HG03575 (cell line): ENCODE measurements at regions not wholly inside any gene's neighbourhood (a gene's known extent, or its start where the extent isn't known, plus 50 kb on each side); places are given as distances from the start of the nearest gene placed in this dataset.

Experiments
- ATAC-seq: cut with Tn5 transposase; IDR thresholded peaks from one replicate; pipeline ENCODE4 v1.9.1; 2021; ENCODE audit not compliant: unreplicated experiment, insufficient number of reproducible peaks, low FRiP score; ENCODE audit errors: extremely low read depth

DNA sequence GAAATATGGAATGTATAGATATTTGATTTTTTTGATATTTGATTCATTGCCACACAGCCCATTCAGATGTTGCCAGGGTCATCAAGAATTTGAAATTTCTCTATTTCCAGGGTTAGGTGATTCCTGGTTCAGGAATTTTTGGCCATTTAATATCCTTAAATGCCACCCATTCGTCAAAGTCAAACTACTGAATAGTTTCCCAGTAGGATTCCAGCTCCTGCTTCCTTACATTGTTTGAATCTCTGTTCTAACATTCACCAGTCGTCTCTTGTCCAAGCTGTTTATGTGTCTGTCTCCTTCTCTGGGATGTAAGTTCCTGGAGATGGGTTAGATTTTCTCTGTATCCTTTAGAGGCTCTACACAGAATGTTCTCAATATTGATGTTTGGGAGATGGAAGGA lies 124.9 kb upstream of the TLE3 start:
- no peak for ATAC-seq

DNA sequence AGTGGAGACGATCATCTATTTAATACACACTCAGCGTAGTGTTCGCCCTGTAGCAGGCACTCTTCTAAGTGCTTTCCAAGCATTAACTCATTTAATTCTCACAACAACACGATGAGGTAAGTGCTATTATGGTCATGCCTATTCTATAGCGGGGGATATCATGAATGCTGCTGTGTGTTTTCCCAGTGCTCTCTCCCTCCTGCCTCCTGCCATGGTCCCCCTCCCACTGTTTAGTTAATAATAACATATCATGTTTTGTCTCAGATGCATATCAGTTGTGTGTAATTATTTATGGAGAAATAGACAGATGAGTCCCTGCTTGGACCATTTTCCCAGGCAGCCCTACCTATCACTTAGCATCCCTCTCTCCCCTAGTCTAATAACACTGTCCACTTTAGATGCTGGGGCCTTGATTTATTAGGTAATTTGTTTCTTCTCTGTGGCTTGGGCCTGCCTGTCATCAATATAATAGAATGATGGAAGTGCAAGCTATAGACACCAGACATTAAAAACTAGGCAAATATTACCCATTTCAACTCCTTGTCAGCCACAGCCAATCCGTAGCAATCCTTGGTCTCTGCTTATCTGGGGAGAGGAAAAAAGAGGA lies 122.9 kb upstream of the TLE3 start:
- ATAC-seq = no peak

DNA sequence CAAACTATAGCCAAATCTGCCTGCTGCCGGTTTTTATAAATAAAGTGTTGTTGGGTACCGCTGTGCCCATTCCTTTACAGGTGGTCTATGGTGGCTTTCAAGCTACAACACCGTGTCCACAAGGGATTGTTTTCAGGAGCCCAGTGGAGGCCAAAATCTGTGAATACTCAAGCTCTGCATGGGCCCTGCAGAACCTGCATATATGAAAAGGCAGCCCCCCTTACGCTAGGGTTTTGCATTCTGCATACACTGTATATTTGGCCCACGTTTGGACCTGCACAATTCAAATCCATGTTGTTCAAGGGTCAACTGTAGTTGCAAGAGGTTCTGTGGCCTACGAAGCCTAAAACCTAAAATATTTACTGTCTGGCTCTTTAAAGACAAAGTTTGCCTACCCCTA lies 122.2 kb upstream of the TLE3 start:
- ATAC-seq = no peak

DNA sequence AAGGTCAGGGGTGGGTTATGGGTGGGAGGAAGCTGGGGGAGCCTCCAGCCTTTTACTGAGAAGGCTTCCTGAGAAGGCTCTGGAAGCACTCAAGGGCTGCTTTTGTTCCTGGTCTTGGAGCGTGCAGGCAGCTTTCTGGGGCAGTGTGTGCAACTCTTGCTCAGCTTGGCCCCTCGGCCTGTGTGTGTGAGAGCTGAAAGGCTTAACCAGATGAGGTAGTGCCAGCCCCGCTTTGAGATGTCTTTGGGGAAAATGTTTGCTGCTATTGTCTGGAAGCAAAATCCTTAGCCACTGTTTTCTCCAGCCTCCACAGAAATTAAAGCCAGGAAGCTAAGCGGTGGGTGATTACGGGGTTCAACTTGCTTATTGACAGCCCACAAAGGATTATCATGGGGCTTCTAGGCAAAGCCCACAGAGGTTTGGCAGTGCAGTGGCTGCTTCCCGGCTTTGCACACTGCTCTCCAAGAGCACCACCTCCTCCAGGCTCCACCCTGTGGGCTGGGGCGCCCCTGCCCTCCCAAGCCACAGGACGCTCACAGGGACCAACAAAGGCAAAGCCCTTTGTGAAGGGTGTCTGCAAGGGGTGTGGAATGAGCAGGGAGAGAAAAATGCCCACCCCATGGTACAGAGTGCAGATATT lies 121.7 kb upstream of the TLE3 start:
- no peak for ATAC-seq

DNA sequence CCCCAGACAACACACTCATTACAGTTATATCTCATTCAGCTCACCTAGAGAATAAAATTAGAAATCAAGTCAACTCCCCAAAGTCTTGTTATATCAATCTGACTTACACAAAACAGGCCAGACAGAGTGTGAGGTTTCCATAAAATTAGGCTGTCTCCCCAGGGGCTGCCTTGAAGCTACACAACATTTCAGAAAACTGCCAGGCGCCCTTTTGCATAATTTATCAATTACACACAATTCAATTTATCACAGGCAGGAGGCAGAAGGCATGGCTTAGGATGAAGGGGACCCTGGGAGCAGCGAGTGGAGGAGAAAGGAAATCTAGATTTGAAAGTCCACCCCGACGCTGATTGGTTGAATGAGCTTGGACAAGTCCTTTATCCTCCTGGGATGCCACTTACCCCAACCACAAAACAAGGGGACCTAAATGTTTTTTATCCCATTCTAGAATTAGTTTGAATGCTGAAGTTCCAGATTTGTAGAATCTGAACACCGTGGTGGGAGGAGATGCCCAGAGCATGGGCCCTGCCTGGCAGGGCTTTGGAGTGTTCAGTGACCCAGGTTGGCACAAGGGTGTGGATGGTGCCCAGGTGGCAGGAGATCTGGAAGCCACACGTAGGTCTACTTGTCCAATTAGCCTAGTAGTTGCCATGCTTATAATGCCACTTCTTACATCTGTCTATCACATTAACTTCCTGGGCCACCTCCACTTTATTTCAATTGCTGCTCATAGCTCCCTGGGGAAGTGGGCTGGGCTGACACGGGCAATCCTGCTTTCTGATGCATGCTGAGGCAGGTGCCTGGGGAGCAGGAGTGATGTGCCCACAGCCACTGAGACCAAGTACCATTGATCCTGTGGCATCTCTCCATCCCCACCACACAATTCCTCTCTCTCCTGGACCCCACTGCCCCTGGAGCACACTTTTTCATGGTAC lies 119.8 kb upstream of the TLE3 start:
- no peak for ATAC-seq

DNA sequence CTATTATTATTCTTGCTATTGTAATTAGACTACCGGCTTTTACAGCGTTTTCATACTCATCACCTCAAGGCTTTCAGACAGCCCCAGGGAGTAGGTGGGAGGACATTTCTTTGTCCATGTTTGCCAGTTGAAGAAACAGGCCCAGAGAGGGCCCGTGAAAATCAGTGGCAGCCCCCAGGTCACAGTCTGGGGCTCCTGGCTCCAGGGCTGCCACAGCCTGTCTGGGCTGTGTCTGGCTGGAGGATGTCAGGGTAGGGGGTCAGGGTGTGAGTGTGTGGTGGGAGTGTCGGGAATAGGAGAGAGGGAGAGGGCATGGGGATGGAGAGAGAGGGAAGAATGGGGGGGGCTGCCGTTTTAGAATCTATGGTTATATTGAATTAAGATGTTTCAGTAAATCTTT lies 118.2 kb upstream of the TLE3 start:
- no peak for ATAC-seq

DNA sequence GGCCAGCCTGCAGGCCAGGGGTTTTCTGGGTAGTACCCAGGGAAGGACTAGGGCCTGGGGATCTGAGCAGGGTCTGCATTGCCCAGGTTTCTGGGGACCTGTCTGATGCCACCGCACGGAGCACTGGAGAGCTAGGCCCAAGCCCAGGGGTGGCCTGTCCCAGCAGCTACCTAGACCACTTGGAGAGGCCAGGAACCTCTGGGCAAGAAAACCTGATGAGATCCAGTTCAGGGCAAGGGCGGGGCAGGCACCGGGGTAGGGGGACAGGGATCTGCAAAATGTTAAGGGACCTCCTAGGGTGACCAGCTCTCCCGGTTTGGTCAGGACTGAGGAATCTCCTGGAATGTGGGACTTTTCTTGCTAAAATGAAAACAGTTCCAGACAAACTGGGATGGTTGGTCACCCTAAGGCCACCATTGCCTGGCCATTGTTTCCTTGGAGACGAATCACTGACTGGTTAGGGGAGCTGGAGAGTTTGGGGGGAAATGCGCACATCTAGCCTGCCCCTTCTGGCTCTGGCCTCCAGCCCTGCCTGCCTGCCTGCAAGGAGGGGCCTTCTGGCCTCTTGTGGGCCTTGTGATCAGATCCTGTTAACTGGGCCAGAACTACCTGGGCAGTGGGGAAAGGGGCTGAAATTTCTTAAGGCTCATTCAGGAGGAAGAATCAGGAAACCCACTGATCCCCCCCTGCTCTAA lies 117.4 kb upstream of the TLE3 start:
- ATAC-seq = no peak

DNA sequence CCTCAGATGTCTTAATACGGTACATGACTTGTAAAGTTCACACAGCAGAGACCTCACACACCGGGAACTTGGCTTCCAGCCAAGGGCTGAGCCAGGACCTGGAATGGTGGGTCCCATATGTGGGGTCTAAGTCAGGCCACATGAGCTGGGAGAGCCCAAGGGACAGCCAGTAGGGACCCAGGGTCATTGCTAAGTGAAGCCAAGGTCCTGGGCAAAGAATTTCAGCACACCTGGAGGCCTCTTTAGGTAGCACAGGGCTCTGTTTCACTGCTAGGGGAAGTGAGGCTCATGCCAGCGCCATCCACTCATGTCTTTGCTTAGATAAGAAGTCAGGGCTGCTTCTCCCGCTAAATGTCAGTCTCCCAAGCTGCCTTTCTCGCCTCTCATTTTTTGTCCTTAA lies 116.6 kb upstream of the TLE3 start:
- ATAC-seq = no peak

DNA sequence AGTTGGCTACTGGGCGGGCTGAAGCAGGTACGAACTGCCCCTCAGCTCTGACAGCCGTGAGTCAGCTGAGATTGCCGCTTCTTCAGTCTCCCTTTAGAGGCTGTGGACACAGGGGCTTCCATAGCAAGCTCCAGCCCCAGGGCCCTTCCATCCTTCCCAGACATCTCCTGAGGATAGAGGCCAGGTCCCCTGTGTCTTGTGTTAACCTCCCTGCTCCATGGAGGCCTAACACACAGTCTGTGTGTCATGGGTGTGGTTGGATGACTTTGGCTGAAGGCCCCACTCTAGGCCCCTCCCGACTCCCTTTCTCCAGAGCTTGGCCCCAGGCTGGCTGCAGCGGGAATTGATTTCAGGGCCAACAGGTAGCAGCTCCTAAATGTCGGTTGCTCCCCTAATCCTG lies 116.1 kb upstream of the TLE3 start:
- no peak for ATAC-seq

DNA sequence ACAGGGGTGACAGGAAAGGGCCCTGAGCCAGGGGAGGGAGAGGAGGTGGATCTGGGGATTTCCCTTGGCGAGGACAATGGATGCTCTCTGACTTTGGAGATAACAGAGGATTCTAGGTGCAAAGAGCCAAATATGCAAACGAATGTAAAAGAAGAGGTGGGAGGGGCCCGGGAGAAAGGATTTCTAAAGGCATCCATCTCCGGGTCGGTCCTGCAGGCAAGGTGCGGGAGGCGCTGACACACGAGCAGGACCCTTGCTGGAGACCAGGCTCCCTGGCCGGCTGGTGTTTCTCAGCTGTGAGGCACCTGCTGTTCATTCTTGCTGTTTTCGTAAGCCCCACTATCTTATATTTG lies 115.2 kb upstream of the TLE3 start:
- no peak for ATAC-seq

DNA sequence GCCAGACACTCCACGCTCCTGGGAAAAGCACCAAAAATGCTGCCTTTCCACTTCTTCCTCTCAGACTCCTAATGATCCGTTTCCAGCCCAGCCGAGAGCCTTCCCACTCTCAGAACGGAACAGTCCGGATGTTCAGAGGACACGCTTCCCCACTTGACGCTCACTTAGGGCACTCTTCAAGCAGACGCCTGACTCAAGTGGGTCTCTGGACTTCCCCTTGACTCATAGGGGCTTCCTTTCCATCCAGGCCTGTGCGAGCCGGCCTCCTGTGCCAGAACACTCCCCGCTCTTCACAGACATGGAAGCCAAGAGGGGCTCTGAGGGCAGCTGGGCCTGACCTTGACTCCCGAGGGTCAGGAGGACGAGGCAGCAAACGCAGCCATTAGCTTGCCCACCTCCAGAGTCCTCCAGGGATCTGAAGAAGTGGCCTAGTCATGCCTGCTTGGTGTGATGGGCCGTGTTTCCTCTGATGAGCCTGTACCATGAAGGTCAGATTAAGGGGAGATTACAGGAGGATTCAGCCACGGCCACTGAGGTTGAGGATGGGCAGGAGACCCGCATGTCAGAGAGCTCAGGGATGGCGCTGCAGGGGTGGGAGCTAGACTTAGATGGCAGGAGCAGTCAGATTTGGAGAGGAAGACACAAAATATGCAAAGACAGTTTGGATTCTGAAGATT lies 114.7 kb upstream of the TLE3 start:
- no peak for ATAC-seq

DNA sequence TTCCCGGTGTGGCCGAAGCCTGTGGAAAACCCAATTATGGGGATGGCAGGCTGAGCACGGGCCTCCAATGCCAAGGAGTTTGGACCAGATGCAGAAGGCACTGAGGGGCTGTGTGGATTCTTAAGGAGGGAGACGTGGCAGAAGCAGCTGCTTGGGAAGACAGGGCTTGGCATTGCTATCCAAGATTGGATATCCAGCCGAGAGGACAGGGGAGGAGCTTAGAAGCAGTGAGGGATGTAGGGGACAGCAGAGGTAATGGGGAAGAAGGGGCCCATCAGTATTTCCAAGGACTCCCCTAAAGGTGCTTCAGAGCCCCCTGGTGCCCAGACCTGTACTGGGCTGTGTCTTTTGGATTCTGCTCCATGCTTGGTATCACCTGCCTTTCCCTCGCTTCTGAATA lies 112.8 kb upstream of the TLE3 start:
- ATAC-seq = no peak

DNA sequence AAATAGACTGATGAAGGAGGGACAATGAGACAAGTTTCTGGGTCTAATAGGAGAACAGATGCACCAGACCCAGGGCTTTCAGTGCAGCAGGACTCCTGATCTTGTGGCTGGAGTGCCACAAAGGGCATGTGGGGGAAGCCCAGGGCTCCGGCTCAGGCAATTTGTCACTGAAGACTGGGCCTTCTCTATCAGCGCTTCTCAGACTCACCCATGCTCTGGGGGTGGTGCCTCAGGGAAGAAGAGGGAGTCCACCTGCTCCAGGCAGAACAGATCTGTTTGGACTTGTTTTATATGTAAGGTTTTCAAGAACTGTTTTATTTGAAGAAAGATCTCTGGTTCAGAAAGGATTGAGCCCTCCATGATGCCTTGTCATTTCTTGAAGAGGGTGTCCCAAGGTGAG lies 112.4 kb upstream of the TLE3 start:
- ATAC-seq = no peak

DNA sequence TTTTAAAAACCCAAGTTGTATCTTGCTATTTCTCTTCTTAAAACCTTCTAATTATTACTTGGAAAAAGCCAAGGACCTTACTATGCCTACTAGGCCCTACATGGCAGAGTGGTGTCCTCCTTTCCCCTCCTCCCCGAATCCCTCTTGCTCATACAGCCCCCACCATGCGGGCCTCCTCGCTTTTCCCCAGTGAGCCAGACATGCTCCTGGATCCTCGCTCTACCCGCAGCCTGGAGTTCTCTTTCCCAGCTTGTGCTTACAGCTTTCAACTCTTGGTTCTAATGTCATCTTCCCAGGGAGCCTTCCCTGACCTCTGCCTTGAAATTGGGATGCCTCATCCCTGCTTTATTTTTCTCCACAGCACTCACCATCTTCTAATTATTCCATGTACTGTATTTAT lies 111.8 kb upstream of the TLE3 start:
- no peak for ATAC-seq

DNA sequence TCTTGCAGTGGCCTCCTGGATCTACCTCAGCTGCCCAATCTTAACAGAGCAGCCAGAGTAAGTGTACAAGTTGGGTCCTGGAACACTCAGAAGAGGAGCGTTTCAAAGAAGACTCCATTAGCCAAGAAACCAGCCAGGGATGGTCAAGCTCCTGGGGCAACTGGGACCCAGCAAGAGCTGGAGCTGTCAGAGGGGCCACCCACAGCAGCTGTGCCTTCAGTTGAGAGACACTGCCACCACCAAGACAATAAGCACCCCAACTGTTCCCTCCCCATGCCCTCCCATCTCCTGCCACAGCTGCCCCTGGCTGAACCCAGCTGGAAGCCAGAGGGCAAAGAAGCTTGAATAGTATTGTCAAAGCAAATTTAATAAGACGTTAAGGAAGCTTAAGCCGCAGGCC lies 110.6 kb upstream of the TLE3 start:
- no peak for ATAC-seq

DNA sequence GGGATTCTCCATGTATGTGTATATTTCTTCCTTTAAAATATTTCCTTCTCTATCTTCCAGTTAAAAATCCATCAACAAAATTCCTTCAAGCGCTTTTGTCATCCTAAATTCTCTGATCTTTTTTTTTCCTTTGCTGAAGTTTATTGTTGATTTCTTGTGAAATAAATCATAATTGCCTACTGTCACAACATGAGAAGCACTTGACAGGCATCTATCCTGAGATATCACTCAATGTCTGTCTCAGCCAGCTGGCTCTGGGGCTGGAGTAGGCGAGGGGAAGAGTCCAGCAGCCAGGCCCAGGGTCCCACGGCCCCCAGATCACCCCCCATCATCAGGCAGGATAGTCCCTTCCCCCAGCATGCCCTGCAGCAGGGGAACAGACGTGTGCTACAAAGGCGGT lies 109.0 kb upstream of the TLE3 start:
- ATAC-seq = no peak

DNA sequence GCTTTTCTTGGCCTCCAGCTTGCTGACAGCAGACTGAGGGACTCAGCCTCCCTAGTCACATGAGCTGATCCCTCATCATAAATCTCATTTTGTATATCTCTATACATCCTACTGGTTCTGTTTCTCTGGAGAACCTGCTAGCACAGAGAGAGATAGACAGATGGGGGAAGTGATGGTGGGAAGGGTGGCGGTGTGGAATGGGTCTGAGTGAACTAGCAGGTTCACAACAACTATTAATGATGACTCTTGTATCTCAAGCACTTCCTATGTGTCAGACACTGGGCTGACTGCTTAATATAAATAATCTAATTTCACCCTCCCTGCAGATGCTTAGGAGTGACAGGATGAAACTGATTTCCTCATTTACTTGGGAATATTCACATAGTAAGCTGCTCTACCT lies 106.9 kb upstream of the TLE3 start:
- ATAC-seq = no peak

DNA sequence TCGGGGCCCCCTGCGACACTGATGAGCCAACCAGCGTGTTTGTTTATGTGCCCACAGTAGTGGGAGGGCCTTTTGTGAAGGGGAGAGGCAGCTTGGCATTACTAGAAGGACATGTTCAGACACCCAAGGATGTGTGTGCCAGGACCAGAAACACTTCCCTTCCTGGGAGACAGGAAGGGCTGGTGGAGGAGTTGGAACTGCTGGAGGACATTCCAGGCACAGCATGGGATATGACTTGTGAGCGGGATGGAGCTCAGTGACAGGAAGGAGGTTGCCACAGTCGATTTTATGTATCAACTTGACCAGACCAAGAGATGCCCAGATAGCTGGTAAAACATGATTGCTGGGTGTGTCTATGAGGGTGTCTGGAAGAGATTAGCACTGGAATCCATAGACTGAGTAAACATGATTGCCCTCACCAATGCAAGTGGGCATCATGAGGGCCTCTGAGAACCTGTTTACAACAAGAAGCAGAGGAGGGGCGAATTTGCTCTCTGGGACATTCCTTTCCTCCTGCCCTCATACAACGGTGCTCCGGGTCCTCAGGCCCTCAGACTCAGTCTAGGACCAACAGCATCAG lies 106.4 kb upstream of the TLE3 start:
- no peak for ATAC-seq

DNA sequence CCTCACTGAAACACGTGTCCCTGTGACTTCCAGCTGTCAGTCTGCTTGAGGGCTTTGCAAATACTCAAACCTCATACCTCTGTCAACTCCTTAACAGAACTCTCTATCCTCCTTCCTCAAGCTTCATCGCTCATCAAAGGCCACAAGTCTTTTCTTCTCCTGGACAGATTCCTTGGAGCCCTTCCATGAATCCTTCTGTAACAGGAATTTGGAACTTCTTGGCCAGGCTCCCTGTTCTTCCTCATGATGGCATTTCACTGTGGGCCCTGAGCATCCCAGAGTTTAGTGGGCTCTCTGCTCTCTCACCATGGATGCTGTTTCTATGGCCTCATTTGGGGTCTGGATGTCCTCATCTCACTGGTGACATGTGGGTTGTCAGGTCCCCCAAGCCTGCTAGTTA lies 105.0 kb upstream of the TLE3 start:
- no peak for ATAC-seq
